Esophagus muscularis mucosa (tissue), 3 donors: ENCODE measurements at regions not wholly inside any gene's neighbourhood (a gene's known extent, or its start where the extent isn't known, plus 50 kb on each side); places are given as distances from the start of the nearest gene placed in this dataset.

Experiments used
- CTCF ChIP-seq, 3 experiments: fragments of 200-600 bp in 2 of 3; fragments of 450-650 bp in 1 of 3; sonication (generic) in 2 of 3; IDR thresholded peaks; one replicate each; pipeline ENCODE4 v1.5.1; 2017 to 2019; ENCODE audit warnings: antibody characterized with exemption in 3 of 3, mild to moderate bottlenecking in 2 of 3, moderate library complexity in 1 of 3
- EP300 ChIP-seq: sonication (generic); formaldehyde crosslinking; IDR thresholded peaks from one replicate; pipeline ENCODE4 v1.6.1; 2017; ENCODE audit warnings: antibody characterized with exemption

DNA sequence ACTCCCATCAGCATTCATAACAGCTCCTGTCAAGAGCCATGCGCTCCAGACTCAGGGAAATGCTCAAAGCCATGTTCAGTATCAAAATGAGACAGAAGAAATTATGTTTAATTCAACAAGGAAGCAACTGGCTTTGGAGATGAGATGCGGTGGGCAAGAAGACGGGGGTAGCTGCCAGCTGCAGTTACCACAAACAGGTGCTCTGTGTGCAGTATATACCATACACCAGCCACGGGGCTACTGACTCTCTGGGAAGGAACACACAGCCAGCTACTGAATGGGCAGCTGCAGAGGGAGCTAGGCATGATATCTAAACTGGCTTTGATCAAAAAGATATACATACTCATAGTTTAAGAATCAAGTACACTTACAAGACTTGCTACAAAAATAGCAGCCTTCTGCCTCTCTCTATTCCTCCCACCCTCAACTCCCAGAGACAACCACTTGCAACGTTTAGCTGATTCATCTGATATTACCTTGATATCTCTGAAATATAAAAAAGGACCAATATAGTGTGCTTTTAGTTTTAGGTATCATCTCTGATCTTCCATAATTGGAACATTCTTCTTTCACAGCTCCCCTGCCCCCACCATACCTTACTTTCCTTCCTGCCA is 593.0 kb downstream of the UQCRFS1 start:
- TF ChIP-seq EP300 = no peak
- TF ChIP-seq CTCF (IDR thresholded peaks at IDR 0.05) = no peak
